Amniotic epithelial cell (primary cell): ENCODE measurements at regions not wholly inside any gene's neighbourhood (a gene's known extent, or its start where the extent isn't known, plus 50 kb on each side); places are given as distances from the start of the nearest gene placed in this dataset.

Source experiments
- DNase-seq: peaks from one replicate; pipeline ENCODE4 v3.0.0-alpha.2; 2010; ENCODE audit warnings: low read depth

- no peak for DNase-seq
Measured at GRCh38 chr11:42490506-42490905, 821.3 kb upstream of the API5 start.

GRCh38 chr11:42494459-42494858 is 817.3 kb upstream of the API5 start:
- no peak for DNase-seq

GRCh38 chr11:42498971-42499370 is 812.8 kb upstream of the API5 start:
- no peak for DNase-seq

- DNase-seq, result no peak
Measured at GRCh38 chr11:42502151-42502550, 809.6 kb upstream of the API5 start.

GRCh38 chr11:42521994-42522393 is 789.8 kb upstream of the API5 start:
- DNase-seq, result no peak

GRCh38 chr11:42524534-42525227 is 787.1 kb upstream of the API5 start:
- no peak for DNase-seq

- no peak for DNase-seq
Measured at GRCh38 chr11:42526426-42526825, 785.4 kb upstream of the API5 start.

GRCh38 chr11:42528471-42528870 is 783.3 kb upstream of the API5 start:
- no peak for DNase-seq

GRCh38 chr11:42528911-42529310 is 782.9 kb upstream of the API5 start:
- DNase-seq, result no peak

- no peak for DNase-seq
Measured at GRCh38 chr11:42536611-42537360, 775.0 kb upstream of the API5 start.

GRCh38 chr11:42542336-42542735 is 769.5 kb upstream of the API5 start:
- DNase-seq, result no peak

GRCh38 chr11:42543844-42544419 is 767.9 kb upstream of the API5 start:
- DNase-seq, result no peak

GRCh38 chr11:42544726-42545125 is 767.1 kb upstream of the API5 start:
- no peak for DNase-seq

GRCh38 chr11:42545954-42546353 is 765.8 kb upstream of the API5 start:
- DNase-seq, result no peak

- no peak for DNase-seq
Measured at GRCh38 chr11:42552786-42553185, 759.0 kb upstream of the API5 start.

GRCh38 chr11:42555190-42555589 is 756.6 kb upstream of the API5 start:
- no peak for DNase-seq

- DNase-seq, result no peak
Measured at GRCh38 chr11:42571131-42571877, 740.5 kb upstream of the API5 start.

GRCh38 chr11:42571878-42572610 is 739.8 kb upstream of the API5 start:
- no peak for DNase-seq

GRCh38 chr11:42576318-42576717 is 735.5 kb upstream of the API5 start:
- no peak for DNase-seq

- DNase-seq, result no peak
Measured at GRCh38 chr11:42589286-42589685, 722.5 kb upstream of the API5 start.

GRCh38 chr11:42591841-42592240 is 720.0 kb upstream of the API5 start:
- DNase-seq, result no peak

- DNase-seq, result no peak
Measured at GRCh38 chr11:42593441-42593840, 718.4 kb upstream of the API5 start.
